ENCODE measurements at regions not wholly inside any gene's neighbourhood (a gene's known extent, or its start where the extent isn't known, plus 50 kb on each side); places are given as distances from the start of the nearest gene placed in this dataset.

GRCh38 chr2:5264361-5264760, 427.8 kb upstream of the SOX11 start:
- TF ChIP-seq, protein P1, sequence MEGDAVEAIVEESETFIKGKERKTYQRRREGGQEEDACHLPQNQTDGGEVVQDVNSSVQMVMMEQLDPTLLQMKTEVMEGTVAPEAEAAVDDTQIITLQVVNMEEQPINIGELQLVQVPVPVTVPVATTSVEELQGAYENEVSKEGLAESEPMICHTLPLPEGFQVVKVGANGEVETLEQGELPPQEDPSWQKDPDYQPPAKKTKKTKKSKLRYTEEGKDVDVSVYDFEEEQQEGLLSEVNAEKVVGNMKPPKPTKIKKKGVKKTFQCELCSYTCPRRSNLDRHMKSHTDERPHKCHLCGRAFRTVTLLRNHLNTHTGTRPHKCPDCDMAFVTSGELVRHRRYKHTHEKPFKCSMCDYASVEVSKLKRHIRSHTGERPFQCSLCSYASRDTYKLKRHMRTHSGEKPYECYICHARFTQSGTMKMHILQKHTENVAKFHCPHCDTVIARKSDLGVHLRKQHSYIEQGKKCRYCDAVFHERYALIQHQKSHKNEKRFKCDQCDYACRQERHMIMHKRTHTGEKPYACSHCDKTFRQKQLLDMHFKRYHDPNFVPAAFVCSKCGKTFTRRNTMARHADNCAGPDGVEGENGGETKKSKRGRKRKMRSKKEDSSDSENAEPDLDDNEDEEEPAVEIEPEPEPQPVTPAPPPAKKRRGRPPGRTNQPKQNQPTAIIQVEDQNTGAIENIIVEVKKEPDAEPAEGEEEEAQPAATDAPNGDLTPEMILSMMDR (IDR thresholded peaks at IDR 0.05), result no peak
- TF ChIP-seq EZH2 (IDR thresholded peaks at IDR 0.05) (no peak), EZH2phosphoT487 (IDR thresholded peaks at IDR 0.05) (no peak)

Data from neural progenitor cell (in vitro differentiated cells).